ENCODE measurements at regions not wholly inside any gene's neighbourhood (a gene's known extent, or its start where the extent isn't known, plus 50 kb on each side); places are given as distances from the start of the nearest gene placed in this dataset.

- Histone ChIP-seq H3K4me1 (ENCODE audit: control insufficient read depth in 1 of 2, insufficient read depth in 2 of 2, low read length in 2 of 2) (no peaks in the 10 kb centered on the region), H3K27me3 (ENCODE audit: low read depth, low read length) (no peaks in the 10 kb centered on the region), H3K9me3 (ENCODE audit: control insufficient read depth in 1 of 2, low read length in 2 of 2) (no peaks in the 10 kb centered on the region), H3K4me3 (ENCODE audit: low read depth in 1 of 2, low read length in 2 of 2) (no peak overlapping the region), H3K36me3 (ENCODE audit: control insufficient read depth in 1 of 2, insufficient read depth in 2 of 2, low read length in 2 of 2) (no peaks in the 10 kb centered on the region), H3K27ac (ENCODE audit: low read length) (no peak overlapping the region)
Observed at GRCh38 chr3:834679-835078, 258.1 kb upstream of the CNTN6 start.

DNA sequence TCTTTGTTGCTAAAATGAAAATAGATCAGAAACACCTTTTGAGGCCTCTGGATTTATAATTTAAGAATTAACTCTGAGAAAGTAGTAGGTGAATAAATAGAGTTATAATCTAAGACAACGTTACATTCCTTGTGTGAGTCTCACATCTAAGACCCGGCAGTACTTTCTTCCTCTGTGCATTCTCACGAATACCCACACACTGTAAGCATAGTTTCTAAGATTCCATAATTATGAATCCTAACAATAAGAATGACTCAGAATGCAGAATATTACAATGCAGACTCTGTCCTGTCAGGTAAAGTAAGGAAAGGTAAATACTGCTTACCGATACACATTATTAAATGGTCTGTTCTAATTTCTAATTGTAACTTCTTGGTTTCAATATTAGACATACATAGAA lies 257.7 kb upstream of the CNTN6 start:
- Histone ChIP-seq H3K4me3 (ENCODE audit: low read depth in 1 of 2, low read length in 2 of 2) (no peak overlapping the region), H3K4me1 (ENCODE audit: control insufficient read depth in 1 of 2, insufficient read depth in 2 of 2, low read length in 2 of 2) (no peaks in the 10 kb centered on the region), H3K27ac (ENCODE audit: low read length) (no peak overlapping the region), H3K36me3 (ENCODE audit: control insufficient read depth in 1 of 2, insufficient read depth in 2 of 2, low read length in 2 of 2) (no peaks in the 10 kb centered on the region), H3K27me3 (ENCODE audit: low read depth, low read length) (no peaks in the 10 kb centered on the region), H3K9me3 (ENCODE audit: control insufficient read depth in 1 of 2, low read length in 2 of 2) (no peaks in the 10 kb centered on the region)

DNA sequence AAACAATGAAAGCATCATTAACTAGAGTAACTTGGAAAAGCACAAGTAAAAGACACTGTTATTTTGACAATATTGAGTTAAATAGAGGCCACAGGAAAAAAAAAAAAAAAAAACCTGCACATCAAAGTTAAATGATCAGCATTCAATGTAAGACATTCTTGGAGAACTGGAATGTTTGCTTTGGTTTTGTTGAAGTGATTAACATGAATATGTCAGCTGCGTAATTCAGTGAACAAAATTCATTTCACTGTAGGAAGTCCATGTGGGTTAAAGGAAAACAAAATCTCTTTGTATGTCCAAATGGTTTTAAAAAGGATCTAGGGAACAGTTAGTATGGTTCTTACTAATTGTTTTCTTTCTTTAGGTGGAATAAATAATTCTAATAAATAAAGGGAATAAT lies 252.8 kb upstream of the CNTN6 start:
- H3K27me3 ChIP-seq (ENCODE audit: low read depth, low read length), result no peaks in the 10 kb centered on the region
- no peak overlapping the region for H3K27ac ChIP-seq (ENCODE audit: low read length)
- no peak overlapping the region for H3K4me3 ChIP-seq (ENCODE audit: low read depth in 1 of 2, low read length in 2 of 2)
- H3K4me1 ChIP-seq (ENCODE audit: control insufficient read depth in 1 of 2, insufficient read depth in 2 of 2, low read length in 2 of 2), result no peaks in the 10 kb centered on the region
- H3K36me3 ChIP-seq (ENCODE audit: control insufficient read depth in 1 of 2, insufficient read depth in 2 of 2, low read length in 2 of 2), result no peaks in the 10 kb centered on the region
- no peaks in the 10 kb centered on the region for H3K9me3 ChIP-seq (ENCODE audit: control insufficient read depth in 1 of 2, low read length in 2 of 2)

DNA sequence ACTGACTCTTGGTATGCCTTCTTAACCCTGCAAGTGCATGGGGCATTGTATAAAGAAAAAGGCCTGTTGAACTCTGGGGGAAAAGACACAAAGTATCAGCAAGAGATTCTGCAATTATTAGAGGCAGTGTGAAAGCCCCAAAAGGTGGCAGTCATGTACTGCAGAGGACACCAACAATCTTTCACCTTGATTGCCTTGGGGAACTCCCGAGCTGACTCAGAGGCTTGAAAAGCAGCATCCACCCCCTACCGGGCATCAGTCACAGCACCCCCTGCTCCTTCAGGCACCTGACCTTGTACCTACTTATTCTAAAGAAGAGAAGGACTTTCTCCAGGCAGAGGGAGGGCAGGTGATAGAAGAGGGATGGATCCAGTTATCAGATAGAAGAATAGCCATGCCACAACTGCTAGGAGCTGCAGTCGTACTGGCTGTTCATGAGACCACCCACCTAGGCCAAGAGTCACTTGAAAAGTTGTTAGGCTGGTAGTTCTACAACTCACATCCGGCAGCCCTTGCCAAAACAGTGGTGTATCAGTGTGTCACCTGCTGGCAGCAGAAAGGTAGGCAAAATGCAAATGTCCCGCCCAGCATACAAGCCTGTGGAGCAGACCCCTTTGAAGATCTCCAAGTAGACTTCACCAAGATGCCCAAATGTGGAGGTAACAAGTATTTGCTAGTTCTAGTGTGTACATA lies 241.6 kb upstream of the CNTN6 start:
- Histone ChIP-seq H3K4me1 (ENCODE audit: control insufficient read depth in 1 of 2, insufficient read depth in 2 of 2, low read length in 2 of 2) (no peaks in the 10 kb centered on the region), H3K9me3 (ENCODE audit: control insufficient read depth in 1 of 2, low read length in 2 of 2) (no peaks in the 10 kb centered on the region), H3K4me3 (ENCODE audit: low read depth in 1 of 2, low read length in 2 of 2) (no peak overlapping the region), H3K27ac (ENCODE audit: low read length) (no peak overlapping the region), H3K27me3 (ENCODE audit: low read depth, low read length) (no peaks in the 10 kb centered on the region), H3K36me3 (ENCODE audit: control insufficient read depth in 1 of 2, insufficient read depth in 2 of 2, low read length in 2 of 2) (no peaks in the 10 kb centered on the region)

DNA sequence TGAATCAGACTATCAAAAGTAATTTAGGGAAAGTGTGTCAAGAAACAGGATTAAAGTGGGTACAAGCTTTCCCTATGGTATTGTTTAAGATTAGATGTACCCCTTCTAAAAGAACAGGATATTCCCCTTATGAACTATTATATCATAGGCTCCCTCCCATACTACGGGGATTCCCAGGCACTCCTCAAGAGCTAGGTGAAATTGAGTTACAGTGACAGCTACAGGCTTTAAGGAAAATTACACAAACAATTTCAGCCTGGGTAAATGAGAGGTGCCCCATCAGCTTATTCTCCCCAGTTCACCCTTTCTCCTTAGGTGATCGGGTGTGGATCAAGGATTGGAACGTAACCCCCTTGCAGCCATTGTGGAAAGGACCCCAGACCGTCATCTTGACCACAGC lies 240.8 kb upstream of the CNTN6 start:
- no peaks in the 10 kb centered on the region for H3K4me1 ChIP-seq (ENCODE audit: control insufficient read depth in 1 of 2, insufficient read depth in 2 of 2, low read length in 2 of 2)
- no peaks in the 10 kb centered on the region for H3K9me3 ChIP-seq (ENCODE audit: control insufficient read depth in 1 of 2, low read length in 2 of 2)

DNA sequence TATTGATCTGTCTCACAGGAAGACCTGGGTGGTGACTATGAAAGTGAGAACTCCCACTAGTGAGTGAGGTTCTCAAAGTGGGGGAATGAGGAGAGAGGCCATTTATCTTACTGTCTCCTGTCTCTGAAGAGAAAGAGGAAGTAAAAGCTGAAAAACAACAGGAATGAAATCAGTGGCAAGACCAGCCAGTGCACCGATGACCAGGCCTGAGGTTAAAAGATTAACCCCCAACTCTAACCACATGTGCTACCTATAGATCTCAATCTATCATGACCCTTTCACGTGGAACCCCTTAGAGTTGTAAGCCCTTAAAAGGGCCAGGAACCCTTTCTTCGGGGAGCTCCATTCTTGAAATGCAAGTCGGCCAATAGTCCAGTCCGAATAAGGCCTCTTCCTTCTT lies 239.3 kb upstream of the CNTN6 start:
- Histone ChIP-seq H3K9me3 (ENCODE audit: control insufficient read depth in 1 of 2, low read length in 2 of 2) (peaks cover 0 to 2% of the 10 kb centered on the region in 2 donors), H3K36me3 (ENCODE audit: control insufficient read depth in 1 of 2, insufficient read depth in 2 of 2, low read length in 2 of 2) (no peaks in the 10 kb centered on the region), H3K27me3 (ENCODE audit: low read depth, low read length) (no peaks in the 10 kb centered on the region)

More for the DNA sequence above, 240.8 kb upstream of the CNTN6 start:
- Histone ChIP-seq H3K4me3 (ENCODE audit: low read depth in 1 of 2, low read length in 2 of 2) (no peak overlapping the region), H3K27ac (ENCODE audit: low read length) (no peak overlapping the region), H3K27me3 (ENCODE audit: low read depth, low read length) (no peaks in the 10 kb centered on the region), H3K36me3 (ENCODE audit: control insufficient read depth in 1 of 2, insufficient read depth in 2 of 2, low read length in 2 of 2) (no peaks in the 10 kb centered on the region)

GRCh38 chr3:859135-859534 lies 233.7 kb upstream of the CNTN6 start:
- Histone ChIP-seq H3K4me1 (ENCODE audit: control insufficient read depth in 1 of 2, insufficient read depth in 2 of 2, low read length in 2 of 2) (no peaks in the 10 kb centered on the region), H3K27ac (ENCODE audit: low read length) (no peak overlapping the region), H3K36me3 (ENCODE audit: control insufficient read depth in 1 of 2, insufficient read depth in 2 of 2, low read length in 2 of 2) (no peaks in the 10 kb centered on the region), H3K27me3 (ENCODE audit: low read depth, low read length) (no peaks in the 10 kb centered on the region), H3K4me3 (ENCODE audit: low read depth in 1 of 2, low read length in 2 of 2) (no peak overlapping the region), H3K9me3 (ENCODE audit: control insufficient read depth in 1 of 2, low read length in 2 of 2) (peaks cover 0 to 8% of the 10 kb centered on the region in 2 donors)

More for the DNA sequence above, 239.3 kb upstream of the CNTN6 start:
- H3K27ac ChIP-seq (ENCODE audit: low read length), result no peak overlapping the region
- no peak overlapping the region for H3K4me3 ChIP-seq (ENCODE audit: low read depth in 1 of 2, low read length in 2 of 2)
- no peaks in the 10 kb centered on the region for H3K4me1 ChIP-seq (ENCODE audit: control insufficient read depth in 1 of 2, insufficient read depth in 2 of 2, low read length in 2 of 2)

DNA sequence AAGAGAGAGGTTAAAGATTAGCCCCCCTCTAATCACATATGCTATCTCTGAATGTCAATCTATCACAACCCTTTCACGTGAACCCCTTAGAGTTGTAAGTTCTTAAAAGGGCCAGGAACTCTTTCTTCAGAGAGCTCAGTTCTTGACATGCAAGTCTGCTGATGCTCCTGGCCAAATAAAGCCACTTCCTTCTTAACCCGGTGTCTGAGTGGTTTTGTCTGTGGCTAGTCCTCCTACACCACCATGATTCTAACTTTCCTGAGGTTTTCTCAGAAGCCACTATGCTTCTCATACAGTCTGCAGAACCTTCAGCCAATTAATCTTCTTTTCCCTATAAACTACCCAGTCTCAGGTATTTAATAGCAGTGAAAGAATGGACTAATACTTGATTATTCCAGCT lies 231.1 kb upstream of the CNTN6 start:
- Histone ChIP-seq H3K4me1 (ENCODE audit: control insufficient read depth in 1 of 2, insufficient read depth in 2 of 2, low read length in 2 of 2) (no peaks in the 10 kb centered on the region), H3K9me3 (ENCODE audit: control insufficient read depth in 1 of 2, low read length in 2 of 2) (peaks cover 0 to 8% of the 10 kb centered on the region in 2 donors), H3K27me3 (ENCODE audit: low read depth, low read length) (no peaks in the 10 kb centered on the region), H3K4me3 (ENCODE audit: low read depth in 1 of 2, low read length in 2 of 2) (no peak overlapping the region), H3K36me3 (ENCODE audit: control insufficient read depth in 1 of 2, insufficient read depth in 2 of 2, low read length in 2 of 2) (no peaks in the 10 kb centered on the region), H3K27ac (ENCODE audit: low read length) (no peak overlapping the region)

DNA sequence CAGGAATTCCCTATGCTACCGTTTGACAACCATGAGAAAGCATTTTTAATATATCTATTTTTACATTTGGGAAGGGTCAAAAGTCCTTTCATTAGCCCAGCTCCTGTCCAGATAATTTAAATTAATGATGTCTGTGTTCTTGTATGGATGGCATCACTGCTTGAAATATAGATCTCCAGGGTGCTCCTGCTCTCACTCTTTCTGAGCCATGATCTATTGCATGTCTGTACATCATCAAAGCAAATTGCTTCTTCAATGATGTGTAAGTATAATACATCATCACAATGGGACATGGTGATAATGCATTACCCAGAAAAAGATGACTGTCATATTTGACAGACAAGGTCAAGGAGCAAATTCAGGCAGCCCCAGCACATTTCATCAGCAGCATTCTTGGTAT lies 223.6 kb upstream of the CNTN6 start:
- Histone ChIP-seq H3K27ac (ENCODE audit: low read length) (no peak overlapping the region), H3K36me3 (ENCODE audit: control insufficient read depth in 1 of 2, insufficient read depth in 2 of 2, low read length in 2 of 2) (no peaks in the 10 kb centered on the region), H3K4me1 (ENCODE audit: control insufficient read depth in 1 of 2, insufficient read depth in 2 of 2, low read length in 2 of 2) (no peaks in the 10 kb centered on the region), H3K4me3 (ENCODE audit: low read depth in 1 of 2, low read length in 2 of 2) (no peak overlapping the region), H3K9me3 (ENCODE audit: control insufficient read depth in 1 of 2, low read length in 2 of 2) (no peaks in the 10 kb centered on the region), H3K27me3 (ENCODE audit: low read depth, low read length) (no peaks in the 10 kb centered on the region)

DNA sequence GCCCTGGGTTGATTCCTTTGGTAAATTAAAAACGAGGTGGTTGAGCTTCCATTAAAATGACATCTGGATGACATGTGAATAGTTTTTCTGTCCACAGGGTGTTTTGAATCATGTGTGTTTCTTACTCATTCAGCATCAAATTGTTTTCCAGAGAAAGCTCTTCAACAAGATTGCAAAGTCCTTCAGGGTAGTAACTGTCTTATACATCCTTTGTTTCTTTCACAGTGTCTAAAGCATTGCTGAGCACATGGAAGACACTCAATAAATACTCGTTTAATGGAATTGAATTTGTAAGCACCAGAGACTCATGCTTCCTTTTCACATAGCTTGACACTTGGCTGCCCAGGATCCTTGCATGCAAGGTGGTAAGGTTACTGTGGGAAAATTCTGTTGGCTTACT lies 223.1 kb upstream of the CNTN6 start:
- no peaks in the 10 kb centered on the region for H3K27me3 ChIP-seq (ENCODE audit: low read depth, low read length)
- H3K4me3 ChIP-seq (ENCODE audit: low read depth in 1 of 2, low read length in 2 of 2), result no peak overlapping the region
- H3K9me3 ChIP-seq (ENCODE audit: control insufficient read depth in 1 of 2, low read length in 2 of 2), result no peaks in the 10 kb centered on the region
- no peaks in the 10 kb centered on the region for H3K36me3 ChIP-seq (ENCODE audit: control insufficient read depth in 1 of 2, insufficient read depth in 2 of 2, low read length in 2 of 2)
- H3K4me1 ChIP-seq (ENCODE audit: control insufficient read depth in 1 of 2, insufficient read depth in 2 of 2, low read length in 2 of 2), result no peaks in the 10 kb centered on the region
- H3K27ac ChIP-seq (ENCODE audit: low read length), result no peak overlapping the region

DNA sequence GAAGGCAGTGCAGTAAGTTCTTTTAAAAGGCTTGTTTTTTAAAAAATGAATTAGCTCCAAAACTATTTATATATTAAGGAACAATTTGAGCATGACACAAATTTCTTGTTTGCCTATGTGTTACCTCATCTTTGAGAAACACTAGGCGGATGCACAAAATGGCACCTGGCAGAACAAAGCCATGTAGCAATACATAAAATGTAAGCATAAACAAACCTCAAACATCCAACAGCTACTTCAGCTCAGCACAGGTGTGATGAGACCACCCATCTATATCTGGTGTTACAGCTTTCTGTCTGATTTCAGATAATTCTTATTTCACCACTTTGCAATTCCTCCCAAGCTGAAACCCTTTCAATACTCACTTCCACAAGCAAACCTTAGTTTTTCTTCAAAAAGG lies 221.2 kb upstream of the CNTN6 start:
- Histone ChIP-seq H3K9me3 (ENCODE audit: control insufficient read depth in 1 of 2, low read length in 2 of 2) (no peaks in the 10 kb centered on the region), H3K27ac (ENCODE audit: low read length) (no peak overlapping the region), H3K36me3 (ENCODE audit: control insufficient read depth in 1 of 2, insufficient read depth in 2 of 2, low read length in 2 of 2) (no peaks in the 10 kb centered on the region), H3K4me3 (ENCODE audit: low read depth in 1 of 2, low read length in 2 of 2) (no peak overlapping the region), H3K4me1 (ENCODE audit: control insufficient read depth in 1 of 2, insufficient read depth in 2 of 2, low read length in 2 of 2) (no peaks in the 10 kb centered on the region), H3K27me3 (ENCODE audit: low read depth, low read length) (no peaks in the 10 kb centered on the region)

- Histone ChIP-seq H3K9me3 (ENCODE audit: control insufficient read depth in 1 of 2, low read length in 2 of 2) (peaks cover 0 to 2% of the 10 kb centered on the region in 2 donors), H3K27ac (ENCODE audit: low read length) (no peak overlapping the region), H3K4me1 (ENCODE audit: control insufficient read depth in 1 of 2, insufficient read depth in 2 of 2, low read length in 2 of 2) (no peaks in the 10 kb centered on the region), H3K4me3 (ENCODE audit: low read depth in 1 of 2, low read length in 2 of 2) (no peak overlapping the region), H3K36me3 (ENCODE audit: control insufficient read depth in 1 of 2, insufficient read depth in 2 of 2, low read length in 2 of 2) (no peaks in the 10 kb centered on the region), H3K27me3 (ENCODE audit: low read depth, low read length) (no peaks in the 10 kb centered on the region)
Observed at GRCh38 chr3:877001-877400, 215.8 kb upstream of the CNTN6 start.

All from muscle layer of duodenum (tissue), 2 donors.